ENCODE measurements at regions not wholly inside any gene's neighbourhood (a gene's known extent, or its start where the extent isn't known, plus 50 kb on each side); places are given as distances from the start of the nearest gene placed in this dataset.

- Histone ChIP-seq H3K4me3 (ENCODE audit: low read length) (no peak overlapping the region), H3K27ac (ENCODE audit: low read length) (no peak overlapping the region), H3K36me3 (ENCODE audit: control insufficient read depth, insufficient read depth, low read length) (no peaks in the 10 kb centered on the region), H3K27me3 (ENCODE audit: control insufficient read depth, insufficient read depth, low read length) (no peaks in the 10 kb centered on the region), H3K4me1 (ENCODE audit: control insufficient read depth, insufficient read depth, low read length) (no peaks in the 10 kb centered on the region), H3K9me3 (replicated peaks; ENCODE audit: control insufficient read depth, low read depth, low read length) (no peaks in the 10 kb centered on the region)
- WGBS (ENCODE audit: insufficient coverage), result no CpG with 5 or more reads among the region's 3 CpGs
- DNase-seq, result no peak
These were observed 189.2 kb upstream of the API5 start for GRCh38 chr11:43122546-43122945.

GRCh38 chr11:43123443-43123842 lies 188.4 kb upstream of the API5 start:
- Histone ChIP-seq H3K4me1 (ENCODE audit: control insufficient read depth, insufficient read depth, low read length) (no peaks in the 10 kb centered on the region), H3K27me3 (ENCODE audit: control insufficient read depth, insufficient read depth, low read length) (no peaks in the 10 kb centered on the region), H3K36me3 (ENCODE audit: control insufficient read depth, insufficient read depth, low read length) (no peaks in the 10 kb centered on the region), H3K4me3 (ENCODE audit: low read length) (no peak overlapping the region), H3K27ac (ENCODE audit: low read length) (no peak overlapping the region), H3K9me3 (replicated peaks; ENCODE audit: control insufficient read depth, low read depth, low read length) (no peaks in the 10 kb centered on the region)
- no CpG with 5 or more reads among the region's 1 CpG for WGBS (ENCODE audit: insufficient coverage)
- no peak for DNase-seq

- Histone ChIP-seq H3K27ac (ENCODE audit: low read length) (no peak overlapping the region), H3K4me3 (ENCODE audit: low read length) (no peak overlapping the region), H3K27me3 (ENCODE audit: control insufficient read depth, insufficient read depth, low read length) (no peaks in the 10 kb centered on the region), H3K9me3 (replicated peaks; ENCODE audit: control insufficient read depth, low read depth, low read length) (no peaks in the 10 kb centered on the region), H3K4me1 (ENCODE audit: control insufficient read depth, insufficient read depth, low read length) (no peaks in the 10 kb centered on the region), H3K36me3 (ENCODE audit: control insufficient read depth, insufficient read depth, low read length) (no peaks in the 10 kb centered on the region)
- WGBS (ENCODE audit: insufficient coverage), result no CpG with 5 or more reads among the region's 3 CpGs
- DNase-seq, result no peak
These were observed 187.4 kb upstream of the API5 start for GRCh38 chr11:43124272-43124935.

GRCh38 chr11:43129329-43129728 lies 182.5 kb upstream of the API5 start:
- DNase-seq, result no peak
- H3K36me3 ChIP-seq (ENCODE audit: control insufficient read depth, insufficient read depth, low read length), result no peaks in the 10 kb centered on the region
- no peaks in the 10 kb centered on the region for H3K9me3 ChIP-seq (replicated peaks; ENCODE audit: control insufficient read depth, low read depth, low read length)
- H3K27ac ChIP-seq (ENCODE audit: low read length), result no peak overlapping the region
- 90% methylated on average over 2 of the region's 2 CpGs for WGBS (ENCODE audit: insufficient coverage)
- no peaks in the 10 kb centered on the region for H3K27me3 ChIP-seq (ENCODE audit: control insufficient read depth, insufficient read depth, low read length)
- no peaks in the 10 kb centered on the region for H3K4me1 ChIP-seq (ENCODE audit: control insufficient read depth, insufficient read depth, low read length)
- H3K4me3 ChIP-seq (ENCODE audit: low read length), result no peak overlapping the region

- no peak overlapping the region for H3K27ac ChIP-seq (ENCODE audit: low read length)
- H3K36me3 ChIP-seq (ENCODE audit: control insufficient read depth, insufficient read depth, low read length), result no peaks in the 10 kb centered on the region
- no peaks in the 10 kb centered on the region for H3K4me1 ChIP-seq (ENCODE audit: control insufficient read depth, insufficient read depth, low read length)
- peak; percentile 69 for DNase-seq
- 0% methylated on average over 2 of the region's 2 CpGs for WGBS (ENCODE audit: insufficient coverage)
- H3K4me3 ChIP-seq (ENCODE audit: low read length), result no peak overlapping the region
- no peaks in the 10 kb centered on the region for H3K9me3 ChIP-seq (replicated peaks; ENCODE audit: control insufficient read depth, low read depth, low read length)
- no peaks in the 10 kb centered on the region for H3K27me3 ChIP-seq (ENCODE audit: control insufficient read depth, insufficient read depth, low read length)
These were observed 181.2 kb upstream of the API5 start for GRCh38 chr11:43130616-43131015.

GRCh38 chr11:43135966-43136534 lies 175.7 kb upstream of the API5 start:
- 100% methylated on average over 4 of the region's 5 CpGs for WGBS (ENCODE audit: insufficient coverage)

GRCh38 chr11:43138621-43139140 lies 173.1 kb upstream of the API5 start:
- Histone ChIP-seq H3K4me3 (ENCODE audit: low read length) (no peak overlapping the region), H3K36me3 (ENCODE audit: control insufficient read depth, insufficient read depth, low read length) (no peaks in the 10 kb centered on the region), H3K9me3 (replicated peaks; ENCODE audit: control insufficient read depth, low read depth, low read length) (peaks cover 2% of the 10 kb centered on the region), H3K27me3 (ENCODE audit: control insufficient read depth, insufficient read depth, low read length) (no peaks in the 10 kb centered on the region), H3K27ac (ENCODE audit: low read length) (no peak overlapping the region), H3K4me1 (ENCODE audit: control insufficient read depth, insufficient read depth, low read length) (no peaks in the 10 kb centered on the region)
- no peak for DNase-seq
- 75% methylated on average over 5 of the region's 5 CpGs for WGBS (ENCODE audit: insufficient coverage)

More at GRCh38 chr11:43135966-43136534, 175.7 kb upstream of the API5 start:
- no peak overlapping the region for H3K27ac ChIP-seq (ENCODE audit: low read length)
- H3K4me3 ChIP-seq (ENCODE audit: low read length), result no peak overlapping the region
- H3K27me3 ChIP-seq (ENCODE audit: control insufficient read depth, insufficient read depth, low read length), result no peaks in the 10 kb centered on the region
- peaks cover under 1% of the 10 kb centered on the region for H3K9me3 ChIP-seq (replicated peaks; ENCODE audit: control insufficient read depth, low read depth, low read length)
- H3K36me3 ChIP-seq (ENCODE audit: control insufficient read depth, insufficient read depth, low read length), result no peaks in the 10 kb centered on the region
- no peak for DNase-seq
- no peaks in the 10 kb centered on the region for H3K4me1 ChIP-seq (ENCODE audit: control insufficient read depth, insufficient read depth, low read length)

GRCh38 chr11:43145653-43146052 lies 166.1 kb upstream of the API5 start:
- no peak for DNase-seq
- H3K27ac ChIP-seq (ENCODE audit: low read length), result no peak overlapping the region
- no peak overlapping the region for H3K4me3 ChIP-seq (ENCODE audit: low read length)
- H3K36me3 ChIP-seq (ENCODE audit: control insufficient read depth, insufficient read depth, low read length), result no peaks in the 10 kb centered on the region
- no peaks in the 10 kb centered on the region for H3K27me3 ChIP-seq (ENCODE audit: control insufficient read depth, insufficient read depth, low read length)
- H3K4me1 ChIP-seq (ENCODE audit: control insufficient read depth, insufficient read depth, low read length), result no peaks in the 10 kb centered on the region
- 100% methylated on average over 1 of the region's 1 CpG for WGBS (ENCODE audit: insufficient coverage)
- H3K9me3 ChIP-seq (replicated peaks; ENCODE audit: control insufficient read depth, low read depth, low read length), result peaks cover 4% of the 10 kb centered on the region

GRCh38 chr11:43150697-43151096 lies 161.1 kb upstream of the API5 start:
- no peaks in the 10 kb centered on the region for H3K4me1 ChIP-seq (ENCODE audit: control insufficient read depth, insufficient read depth, low read length)
- no peak overlapping the region for H3K4me3 ChIP-seq (ENCODE audit: low read length)
- DNase-seq, result no peak
- no peak overlapping the region for H3K27ac ChIP-seq (ENCODE audit: low read length)
- H3K27me3 ChIP-seq (ENCODE audit: control insufficient read depth, insufficient read depth, low read length), result no peaks in the 10 kb centered on the region
- no peaks in the 10 kb centered on the region for H3K9me3 ChIP-seq (replicated peaks; ENCODE audit: control insufficient read depth, low read depth, low read length)
- no peaks in the 10 kb centered on the region for H3K36me3 ChIP-seq (ENCODE audit: control insufficient read depth, insufficient read depth, low read length)

GRCh38 chr11:43164831-43165230 lies 147.0 kb upstream of the API5 start:
- Histone ChIP-seq H3K27me3 (ENCODE audit: control insufficient read depth, insufficient read depth, low read length) (no peaks in the 10 kb centered on the region), H3K36me3 (ENCODE audit: control insufficient read depth, insufficient read depth, low read length) (no peaks in the 10 kb centered on the region), H3K9me3 (replicated peaks; ENCODE audit: control insufficient read depth, low read depth, low read length) (peaks cover 5% of the 10 kb centered on the region), H3K4me1 (ENCODE audit: control insufficient read depth, insufficient read depth, low read length) (no peaks in the 10 kb centered on the region), H3K4me3 (ENCODE audit: low read length) (no peak overlapping the region), H3K27ac (ENCODE audit: low read length) (no peak overlapping the region)
- no CpG with 5 or more reads among the region's 2 CpGs for WGBS (ENCODE audit: insufficient coverage)
- peak; percentile 51 for DNase-seq

Measured in muscle of leg (tissue), 3 donors.